Keratinocyte (primary cell): ENCODE measurements at regions not wholly inside any gene's neighbourhood (a gene's known extent, or its start where the extent isn't known, plus 50 kb on each side); places are given as distances from the start of the nearest gene placed in this dataset.

Source experiments
- DNase-seq: peaks from one replicate; pipeline ENCODE4 v3.0.0-alpha.2; 2011; ENCODE audit warnings: low read depth, missing footprints, low spot score
- FAIRE-seq: peaks from 2 replicates; lab custom pipeline; 2011; peaks lifted over from hg19 to GRCh38; lab: Jason Lieb, UNC
- H2AFZ ChIP-seq: 2 replicates; pipeline ENCODE4 v1.6.0; 2012; ENCODE audit warnings: low read length, control low read depth, inconsistent platforms; ENCODE audit not compliant: control insufficient read depth
- H3K27ac ChIP-seq: 2 replicates; pipeline ENCODE4 v1.5.1; 2011; ENCODE audit warnings: low read length; ENCODE audit not compliant: control insufficient read depth, insufficient read depth
- H3K27me3 ChIP-seq: 3 replicates; pipeline ENCODE4 v1.6.0; 2011; ENCODE audit warnings: low read length; ENCODE audit not compliant: control insufficient read depth, insufficient read depth; ENCODE audit errors: extremely low read depth
- H3K36me3 ChIP-seq, 2 experiments: 2 replicates in 1 of 2; 3 replicates in 1 of 2; pipeline ENCODE4 v1.5.1; 2011; ENCODE audit warnings: low read length in 2 of 2, mild to moderate bottlenecking in 1 of 2; ENCODE audit not compliant: control insufficient read depth in 2 of 2, insufficient read depth in 2 of 2; ENCODE audit errors: extremely low read depth in 1 of 2
- H3K4me1 ChIP-seq: 3 replicates; pipeline ENCODE4 v1.5.1; 2011; ENCODE audit warnings: low read length; ENCODE audit not compliant: control insufficient read depth, insufficient read depth; ENCODE audit errors: extremely low read depth
- H3K4me2 ChIP-seq: 3 replicates; pipeline ENCODE4 v1.6.0; 2011; ENCODE audit warnings: low read depth, low read length; ENCODE audit not compliant: control insufficient read depth, insufficient read depth; ENCODE audit errors: extremely low read depth
- H3K4me3 ChIP-seq, 3 experiments: fragments of 200-600 bp in 1 of 3; sonication (generic) in 1 of 3; 2 replicates in 2 of 3; 3 replicates in 1 of 3; pipeline ENCODE4 v1.5.1; 2011 to 2016; ENCODE audit warnings: low read length in 3 of 3, mild to moderate bottlenecking in 3 of 3, control low read depth in 2 of 3, inconsistent platforms in 1 of 3, low read depth in 1 of 3, mixed read lengths in 1 of 3, mixed run types in 1 of 3, moderate library complexity in 1 of 3; ENCODE audit not compliant: control insufficient read depth in 2 of 3, insufficient read depth in 2 of 3; ENCODE audit errors: extremely low read depth in 1 of 3
- H3K79me2 ChIP-seq: 2 replicates; pipeline ENCODE4 v1.6.0; 2012; ENCODE audit warnings: low read length; ENCODE audit not compliant: control insufficient read depth, insufficient read depth
- H3K9ac ChIP-seq: 3 replicates; pipeline ENCODE4 v1.6.0; 2011; ENCODE audit warnings: low read length; ENCODE audit not compliant: control insufficient read depth, insufficient read depth; ENCODE audit errors: extremely low read depth
- H3K9me1 ChIP-seq: 3 replicates; pipeline ENCODE4 v1.6.0; 2011; ENCODE audit warnings: low read length; ENCODE audit not compliant: control insufficient read depth, insufficient read depth; ENCODE audit errors: extremely low read depth
- H3K9me3 ChIP-seq: 2 replicates; pipeline ENCODE4 v1.5.1; 2012; ENCODE audit warnings: low read depth, low read length; ENCODE audit not compliant: control insufficient read depth
- H4K20me1 ChIP-seq: 3 replicates; pipeline ENCODE4 v1.6.0; 2011; ENCODE audit warnings: low read length; ENCODE audit not compliant: control insufficient read depth, insufficient read depth; ENCODE audit errors: extremely low read depth
- EZH2 ChIP-seq: IDR thresholded peaks from one replicate; pipeline ENCODE4 v1.6.1; 2012; ENCODE audit warnings: inconsistent platforms, mild to moderate bottlenecking, low read length, moderate library complexity
- dilution Hi-C: fragments of 300-500 bp; cut with MboI; formaldehyde crosslinking; loops from one replicate; pipeline ENCODE4 v1.7.0; 2020; ENCODE audit warnings: low sequenced_read_pairs; ENCODE audit not compliant: extremely low pct_ligation_motif_present
- TF ChIP-seq, protein P1 (sequence below), 3 experiments: IDR thresholded peaks in 1 of 3; conservative IDR thresholded peaks in 1 of 3; optimal IDR thresholded peaks in 1 of 3; 2 replicates in 2 of 3; 3 replicates in 1 of 3; pipeline versions ENCODE3 to v1.5.1; 2011; ENCODE audit warnings: low read length in 3 of 3, mild to moderate bottlenecking in 3 of 3, moderate library complexity in 2 of 3, control low read depth in 1 of 3, inconsistent platforms in 1 of 3; ENCODE audit not compliant: insufficient read depth in 2 of 3; ENCODE audit errors: extremely low read depth in 1 of 3

DNA sequence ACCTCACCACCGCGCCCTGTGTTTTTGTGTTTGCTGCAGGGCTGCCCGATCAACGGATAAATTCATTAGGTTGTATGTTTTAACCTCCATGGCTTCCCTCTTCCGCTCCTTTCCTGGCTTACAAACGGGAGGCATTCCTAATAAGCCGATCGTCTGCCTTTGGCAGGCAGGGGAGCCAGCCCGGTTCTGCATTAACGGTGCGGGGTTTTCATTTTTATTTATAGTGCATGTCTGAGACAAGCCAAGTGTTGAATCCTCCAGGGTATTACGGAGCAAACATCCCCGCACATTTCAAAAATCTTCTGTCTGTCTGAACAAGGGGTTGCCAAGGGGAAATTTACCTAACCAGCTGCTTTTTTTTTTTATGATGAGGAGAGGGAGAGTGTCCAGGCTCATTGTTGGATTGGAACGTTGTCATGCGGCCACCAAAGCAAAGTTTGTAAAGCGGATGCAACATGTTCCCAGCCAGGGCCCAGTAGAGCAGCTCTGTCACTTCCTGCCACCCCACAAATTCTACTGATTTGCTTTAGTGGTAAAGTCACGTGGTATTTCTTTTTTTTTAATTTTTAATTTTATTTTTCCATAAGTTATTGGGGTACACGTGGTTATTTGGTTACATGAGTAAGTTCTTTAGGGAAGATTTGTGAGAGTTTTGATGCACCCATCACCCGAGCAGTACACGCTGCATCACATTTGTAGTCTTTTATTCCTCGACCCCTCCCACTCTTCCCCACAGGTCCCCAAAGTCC, 92.3 kb upstream of the BAIAP2L1 start:
- dilution Hi-C loops, result no loop called here
- DNase-seq, result no peak
- Histone ChIP-seq H3K4me1 (no peaks in the 10 kb centered on the region), H3K9me1 (no peaks in the 10 kb centered on the region), H3K27ac (no peak overlapping the region), H3K27me3 (no peaks in the 10 kb centered on the region), H4K20me1 (no peaks in the 10 kb centered on the region), H3K4me3 (no peak overlapping the region), H3K9me3 (no peaks in the 10 kb centered on the region), H2AFZ (no peak overlapping the region), H3K4me2 (no peak overlapping the region), H3K36me3 (no peaks in the 10 kb centered on the region), H3K9ac (no peak overlapping the region), H3K79me2 (no peaks in the 10 kb centered on the region)
- FAIRE-seq, result no peak
- TF ChIP-seq, protein P1, sequence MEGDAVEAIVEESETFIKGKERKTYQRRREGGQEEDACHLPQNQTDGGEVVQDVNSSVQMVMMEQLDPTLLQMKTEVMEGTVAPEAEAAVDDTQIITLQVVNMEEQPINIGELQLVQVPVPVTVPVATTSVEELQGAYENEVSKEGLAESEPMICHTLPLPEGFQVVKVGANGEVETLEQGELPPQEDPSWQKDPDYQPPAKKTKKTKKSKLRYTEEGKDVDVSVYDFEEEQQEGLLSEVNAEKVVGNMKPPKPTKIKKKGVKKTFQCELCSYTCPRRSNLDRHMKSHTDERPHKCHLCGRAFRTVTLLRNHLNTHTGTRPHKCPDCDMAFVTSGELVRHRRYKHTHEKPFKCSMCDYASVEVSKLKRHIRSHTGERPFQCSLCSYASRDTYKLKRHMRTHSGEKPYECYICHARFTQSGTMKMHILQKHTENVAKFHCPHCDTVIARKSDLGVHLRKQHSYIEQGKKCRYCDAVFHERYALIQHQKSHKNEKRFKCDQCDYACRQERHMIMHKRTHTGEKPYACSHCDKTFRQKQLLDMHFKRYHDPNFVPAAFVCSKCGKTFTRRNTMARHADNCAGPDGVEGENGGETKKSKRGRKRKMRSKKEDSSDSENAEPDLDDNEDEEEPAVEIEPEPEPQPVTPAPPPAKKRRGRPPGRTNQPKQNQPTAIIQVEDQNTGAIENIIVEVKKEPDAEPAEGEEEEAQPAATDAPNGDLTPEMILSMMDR (optimal IDR thresholded peaks at IDR 0.05 in 1 of 3, IDR thresholded peaks at IDR 0.05 in 1 of 3, conservative IDR thresholded peaks at IDR 0.05 in 1 of 3; ENCODE audit: extremely low read depth in 1 of 3, insufficient read depth in 2 of 3, low read length in 3 of 3), result no peak
- no peak for TF ChIP-seq EZH2

DNA sequence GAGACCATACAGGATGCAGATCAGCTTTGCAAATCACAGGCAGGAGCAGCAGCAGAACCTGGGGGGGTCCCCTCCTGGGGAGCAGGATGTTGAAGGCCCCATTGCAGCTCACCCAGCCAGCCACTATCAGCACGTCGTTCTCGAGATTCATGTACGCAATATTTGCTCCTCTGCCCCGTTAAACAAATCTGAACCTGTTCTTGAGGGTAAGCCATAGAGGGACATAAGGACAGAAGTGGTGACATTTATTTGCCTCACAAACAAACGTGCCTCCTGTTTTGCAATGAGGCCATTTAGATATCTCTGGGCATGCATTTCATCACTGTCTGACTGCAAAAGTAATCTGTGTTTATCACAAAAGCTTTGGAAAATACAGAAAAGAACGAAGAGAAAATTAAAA, 87.3 kb upstream of the BAIAP2L1 start:
- no peaks in the 10 kb centered on the region for H3K79me2 ChIP-seq
- no peak for FAIRE-seq

More for the DNA sequence above, 87.3 kb upstream of the BAIAP2L1 start:
- Histone ChIP-seq H3K4me2 (no peak overlapping the region), H3K9ac (no peak overlapping the region), H3K36me3 (no peaks in the 10 kb centered on the region), H3K4me1 (no peaks in the 10 kb centered on the region), H2AFZ (no peak overlapping the region), H4K20me1 (no peaks in the 10 kb centered on the region), H3K9me3 (peaks cover 4% of the 10 kb centered on the region), H3K9me1 (no peaks in the 10 kb centered on the region), H3K4me3 (no peak overlapping the region), H3K27me3 (no peaks in the 10 kb centered on the region), H3K27ac (no peak overlapping the region)
- dilution Hi-C loops, result no loop called here
- DNase-seq, result no peak
- no peak for TF ChIP-seq EZH2
